ENCODE measurements at regions not wholly inside any gene's neighbourhood (a gene's known extent, or its start where the extent isn't known, plus 50 kb on each side); places are given as distances from the start of the nearest gene placed in this dataset.

- Mint-ChIP-seq H3K9me3 (peaks cover 7% of the 10 kb centered on the region), H3K36me3 (no peaks in the 10 kb centered on the region), H3K27ac (no peak overlapping the region), H3K27me3 (ENCODE audit: low read depth) (no peaks in the 10 kb centered on the region), H3K4me3 (no peak overlapping the region), H3K4me1 (no peaks in the 10 kb centered on the region)
- CTCF ChIA-PET: no interaction called here
- TF ChIP-seq MYBL2 (CRISPR knock-in tag; IDR thresholded peaks at IDR 0.05) (no peak), ZNF317 (CRISPR knock-in tag; IDR thresholded peaks at IDR 0.05; ENCODE audit: borderline replicate concordance, low read depth) (no peak), MAX (CRISPR knock-in tag; IDR thresholded peaks at IDR 0.05) (no peak), CTCF (IDR thresholded peaks at IDR 0.05) (no peak), ZNF512 (CRISPR knock-in tag; IDR thresholded peaks at IDR 0.05; ENCODE audit: borderline replicate concordance) (no peak), CREB1 (CRISPR knock-in tag; IDR thresholded peaks at IDR 0.05) (no peak), CDX4 (CRISPR knock-in tag; IDR thresholded peaks at IDR 0.05; ENCODE audit: borderline replicate concordance) (no peak), FOXP4 (CRISPR knock-in tag; IDR thresholded peaks at IDR 0.05) (no peak), NR1H2 (CRISPR knock-in tag; IDR thresholded peaks at IDR 0.05) (no peak), E2F1 (CRISPR knock-in tag; IDR thresholded peaks at IDR 0.05) (no peak), GTF2I (CRISPR knock-in tag; conservative IDR thresholded peaks at IDR 0.05) (no peak), E2F4 (CRISPR knock-in tag; IDR thresholded peaks at IDR 0.05; ENCODE audit: borderline replicate concordance, low read depth) (no peak), SOX15 (CRISPR knock-in tag; IDR thresholded peaks at IDR 0.05) (no peak)
- POLR2A ChIA-PET: no interaction called here
- no peak for DNase-seq (ENCODE audit: low spot score)
- no peak for ATAC-seq
Observed at GRCh38 chr15:98228846-98229245, 268.3 kb downstream of the ARRDC4 start.

- Mint-ChIP-seq H3K36me3 (no peaks in the 10 kb centered on the region), H3K4me1 (no peaks in the 10 kb centered on the region), H3K27me3 (ENCODE audit: low read depth) (no peaks in the 10 kb centered on the region), H3K4me3 (no peak overlapping the region), H3K27ac (no peak overlapping the region), H3K9me3 (peaks cover 8% of the 10 kb centered on the region)
- CTCF ChIA-PET: no interaction called here
- DNase-seq (ENCODE audit: low spot score) (no peak), ATAC-seq (no peak)
- TF ChIP-seq NR2C2 (CRISPR knock-in tag; IDR thresholded peaks at IDR 0.05) (no peak), E2F4 (CRISPR knock-in tag; IDR thresholded peaks at IDR 0.05; ENCODE audit: borderline replicate concordance, low read depth) (no peak), ZNF219 (CRISPR knock-in tag; IDR thresholded peaks at IDR 0.05; ENCODE audit: borderline replicate concordance) (no peak), SOX15 (CRISPR knock-in tag; IDR thresholded peaks at IDR 0.05) (no peak), TCF7 (CRISPR knock-in tag; IDR thresholded peaks at IDR 0.05; ENCODE audit: low read depth) (no peak), ERG (CRISPR knock-in tag; IDR thresholded peaks at IDR 0.05) (no peak), MYBL2 (CRISPR knock-in tag; IDR thresholded peaks at IDR 0.05) (no peak), ZNF317 (CRISPR knock-in tag; IDR thresholded peaks at IDR 0.05; ENCODE audit: borderline replicate concordance, low read depth) (no peak)
- POLR2A ChIA-PET: no interaction called here
Observed at GRCh38 chr15:98230975-98231374, 270.5 kb downstream of the ARRDC4 start.

All from WTC11 (cell line).